ENCODE measurements at regions not wholly inside any gene's neighbourhood (a gene's known extent, or its start where the extent isn't known, plus 50 kb on each side); places are given as distances from the start of the nearest gene placed in this dataset.
"Not testable (repeated sequence)": the region's sequence is repeated elsewhere in the genome, so short reads cannot be mapped to it uniquely, and the experiment has no call there.

DNA sequence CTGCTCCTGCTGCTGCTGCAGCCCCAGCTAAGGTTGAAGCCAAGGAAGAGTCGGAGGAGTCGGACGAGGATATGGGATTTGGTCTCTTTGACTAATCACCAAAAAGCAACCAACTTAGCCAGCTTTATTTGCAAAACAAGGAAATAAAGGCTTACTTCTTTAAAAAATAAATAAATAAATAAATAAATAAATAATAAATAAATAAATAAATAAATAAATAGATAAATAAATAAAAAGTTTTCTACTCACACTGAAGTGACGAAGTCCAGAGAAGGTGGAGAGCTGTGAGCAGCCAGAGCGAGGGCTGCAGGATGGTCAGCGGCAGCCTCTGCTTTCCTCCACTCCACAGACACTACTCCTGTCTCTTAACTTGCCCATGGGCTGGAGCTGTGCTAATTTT lies 105.6 kb upstream of the ATL2 start:
- DNase-seq = not testable (repeated sequence)

- DNase-seq = no peak
These were observed 103.5 kb upstream of the ATL2 start for GRCh38 chr2:38480617-38481016.

DNA sequence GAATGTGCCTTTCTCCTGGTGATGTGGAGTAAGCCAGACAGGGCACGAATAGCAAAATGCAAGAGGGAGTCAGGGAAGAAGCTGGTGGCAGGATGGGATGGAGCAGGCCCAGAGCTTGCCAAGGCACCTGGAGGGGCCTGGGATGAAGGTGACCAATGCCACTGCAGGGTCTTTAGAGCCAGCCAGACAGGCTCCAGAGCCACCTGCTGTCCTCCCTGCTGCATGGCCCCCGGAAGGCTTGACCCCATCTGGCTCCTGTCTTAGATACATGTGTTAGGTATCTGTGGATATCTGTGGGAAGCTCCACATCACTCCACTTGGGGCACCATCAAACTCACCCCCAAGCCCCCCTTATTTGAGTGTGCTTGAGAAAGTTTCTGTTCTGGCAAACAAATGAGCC lies 99.9 kb upstream of the ATL2 start:
- DNase-seq = no peak

DNA sequence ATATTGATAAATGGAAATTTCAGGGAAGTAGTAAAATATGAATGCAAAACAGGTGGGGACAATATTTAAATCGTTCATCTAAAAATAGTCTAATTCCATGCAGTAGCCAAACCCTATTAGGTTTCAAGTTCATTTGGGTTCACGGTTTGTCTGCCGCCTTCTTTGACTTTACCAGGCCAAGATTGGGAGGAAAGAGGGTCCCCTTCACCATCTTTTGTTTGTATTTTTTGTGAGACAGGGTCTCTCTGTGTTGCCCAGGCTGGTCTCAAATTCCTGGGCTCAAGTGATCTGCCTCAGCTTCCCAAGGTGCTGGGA lies 98.5 kb upstream of the ATL2 start:
- DNase-seq = no peak

DNA sequence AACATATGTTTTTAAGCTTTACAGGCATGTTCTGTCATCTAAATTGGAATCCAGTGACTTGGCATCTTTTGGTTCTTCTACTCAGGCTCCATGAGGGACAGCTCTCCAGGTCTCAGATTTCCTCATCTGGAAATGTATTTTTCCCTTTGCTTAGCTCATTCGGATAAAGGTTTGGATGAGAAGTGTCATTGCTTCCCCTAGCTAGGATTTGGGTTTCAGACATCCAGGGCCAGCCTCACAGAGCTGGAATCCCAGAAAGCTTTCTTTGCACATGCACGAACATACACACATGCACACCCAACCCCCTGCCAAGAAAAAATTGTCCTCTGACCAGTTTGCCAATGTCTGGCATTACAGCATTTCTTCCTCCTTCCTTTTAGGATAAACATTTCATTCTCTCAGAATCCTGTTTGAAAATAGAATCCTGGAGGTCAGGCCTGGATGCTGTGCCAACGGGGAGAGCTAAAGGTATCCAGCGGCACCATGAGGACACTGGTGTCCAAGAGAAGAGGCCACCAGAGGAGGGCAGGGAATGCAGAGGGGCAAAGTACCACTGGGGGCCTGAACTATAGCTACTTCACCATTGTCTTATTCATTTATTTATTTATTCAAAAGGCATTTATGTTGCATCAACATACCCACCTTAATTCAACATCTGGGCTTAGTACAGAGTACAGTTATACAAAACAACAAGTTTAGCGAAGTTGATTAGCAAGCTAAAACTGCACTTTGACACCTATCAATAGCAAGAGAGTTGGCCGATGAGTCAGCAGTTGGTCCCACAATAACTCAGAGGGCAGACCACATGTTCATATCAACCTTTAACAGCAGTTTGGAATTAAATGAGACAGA lies 97.9 kb upstream of the ATL2 start:
- no peak for DNase-seq

DNA sequence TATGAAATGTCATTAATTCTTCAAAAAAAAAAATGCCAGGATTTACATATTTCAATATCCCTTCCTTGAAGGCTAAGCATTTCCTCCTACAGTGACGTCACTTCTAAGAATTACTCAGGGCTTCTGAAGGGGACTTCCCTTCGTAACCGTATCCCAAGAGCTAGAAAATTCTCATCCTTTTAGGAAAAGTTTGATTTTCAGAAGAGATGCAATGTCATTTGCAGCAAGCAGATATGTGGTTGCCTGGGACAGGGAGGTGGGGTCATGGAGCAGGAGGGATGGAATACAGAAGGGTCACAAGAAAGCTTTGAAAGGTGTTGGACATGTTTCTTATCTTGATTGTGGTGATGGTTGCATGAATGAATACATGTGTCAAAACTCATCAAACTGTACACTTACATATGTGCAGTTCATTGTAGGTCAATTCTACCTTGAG lies 97.0 kb upstream of the ATL2 start:
- DNase-seq = no peak

DNA sequence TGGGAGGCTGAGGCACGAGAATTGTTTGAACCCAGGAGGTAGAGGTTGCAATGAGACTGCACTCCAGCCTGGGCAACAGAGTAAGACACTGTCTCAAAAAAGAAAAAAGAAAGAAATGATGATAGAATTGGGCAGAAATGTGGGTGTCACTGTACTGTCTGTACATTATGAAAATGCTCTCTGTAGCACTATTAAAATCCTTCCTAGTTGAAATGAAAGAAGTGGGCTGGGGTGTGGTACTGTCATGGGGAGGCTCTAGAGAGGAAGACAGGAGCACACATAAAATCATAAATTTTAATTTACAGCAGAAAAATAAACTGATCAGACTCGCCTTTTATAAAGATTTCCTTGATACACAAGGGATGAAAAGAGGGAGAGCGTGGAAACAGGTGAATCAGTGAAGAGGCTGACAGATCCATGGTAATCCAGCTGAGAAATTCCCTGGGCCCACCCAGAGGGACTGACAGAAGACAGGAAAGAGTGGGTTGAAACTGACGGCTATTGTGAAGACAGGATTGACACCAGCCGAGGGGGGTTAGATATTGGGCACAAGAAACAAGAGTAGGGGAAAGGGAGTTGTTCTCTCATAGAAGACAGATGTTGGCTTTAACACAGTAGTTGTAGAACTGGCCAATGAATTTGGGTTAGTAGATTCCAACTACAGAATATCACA lies 96.4 kb upstream of the ATL2 start:
- no peak for DNase-seq

- DNase-seq = no peak
These were observed 93.0 kb upstream of the ATL2 start for GRCh38 chr2:38470115-38470514.

DNA sequence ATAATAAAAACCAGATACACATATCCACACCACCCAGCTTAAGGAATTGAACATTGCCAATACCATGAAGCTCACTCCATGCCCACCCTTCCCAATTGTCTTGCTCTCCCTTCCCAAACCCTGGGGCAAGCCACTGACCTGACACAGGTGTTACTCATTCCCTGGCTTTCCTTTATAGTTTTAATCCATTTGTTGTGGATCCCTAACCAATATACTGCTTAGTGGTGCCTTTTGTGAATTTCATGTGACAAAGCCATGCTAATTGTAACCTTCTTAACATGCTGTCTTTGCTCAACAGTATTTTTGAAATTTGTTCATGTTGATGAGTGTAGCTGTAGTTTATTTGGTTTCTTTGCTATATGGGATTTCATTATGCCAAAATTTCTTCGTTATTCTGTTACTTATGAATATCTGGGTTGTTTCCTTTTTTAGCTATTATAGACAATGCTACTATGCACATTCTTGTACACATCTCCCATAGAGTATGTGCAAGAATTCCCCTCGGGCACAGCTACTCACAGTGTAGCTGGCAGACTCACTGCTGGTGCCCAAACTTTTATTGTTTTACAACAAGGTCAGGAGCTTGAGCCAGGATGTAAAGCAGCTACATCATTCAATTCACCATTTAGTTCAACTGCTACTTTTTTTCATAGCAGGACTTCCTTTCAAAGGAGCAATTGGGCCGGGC lies 90.8 kb upstream of the ATL2 start:
- no peak for DNase-seq

DNA sequence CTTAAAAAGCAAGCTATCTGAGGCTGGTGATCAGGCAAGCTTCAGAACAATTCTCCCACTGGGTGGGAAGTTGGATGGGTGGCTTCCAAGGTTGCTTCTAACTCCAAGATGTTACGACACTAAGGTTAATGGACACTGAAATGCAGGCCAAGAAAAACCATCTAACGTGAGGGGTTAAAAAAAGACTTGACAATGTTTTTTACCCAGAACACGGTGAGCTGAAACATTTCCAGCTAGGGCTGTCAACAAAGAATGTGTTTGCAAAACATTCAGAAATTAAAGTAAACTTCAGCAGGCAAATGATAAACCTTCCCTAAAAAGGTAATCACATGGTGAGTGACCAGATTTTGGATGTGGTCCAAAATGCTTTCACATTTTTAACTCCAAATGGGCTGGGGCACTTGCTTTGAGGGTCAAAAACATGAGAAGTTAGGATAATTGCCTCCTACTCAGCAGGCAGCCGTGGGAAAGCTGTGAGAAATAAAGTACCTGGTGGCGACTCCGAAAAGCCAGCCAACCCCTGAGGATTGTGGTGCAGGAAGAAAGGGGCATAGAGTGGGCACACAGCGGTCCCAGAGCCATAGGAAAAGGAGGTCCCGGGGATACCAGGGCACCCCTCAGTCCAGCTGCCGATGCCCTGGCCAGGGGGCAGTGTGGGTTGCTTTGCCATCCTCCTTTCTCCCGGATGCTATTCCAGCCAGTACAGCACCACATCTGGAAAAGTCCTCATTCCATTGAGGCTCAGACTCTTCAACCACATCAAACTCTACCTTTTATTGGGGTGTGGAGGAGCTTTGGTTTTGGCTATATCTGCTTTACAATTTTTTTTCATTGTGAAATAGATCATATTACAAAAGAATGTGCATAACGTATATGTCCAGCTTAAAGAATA lies 90.0 kb upstream of the ATL2 start:
- no peak for DNase-seq

DNA sequence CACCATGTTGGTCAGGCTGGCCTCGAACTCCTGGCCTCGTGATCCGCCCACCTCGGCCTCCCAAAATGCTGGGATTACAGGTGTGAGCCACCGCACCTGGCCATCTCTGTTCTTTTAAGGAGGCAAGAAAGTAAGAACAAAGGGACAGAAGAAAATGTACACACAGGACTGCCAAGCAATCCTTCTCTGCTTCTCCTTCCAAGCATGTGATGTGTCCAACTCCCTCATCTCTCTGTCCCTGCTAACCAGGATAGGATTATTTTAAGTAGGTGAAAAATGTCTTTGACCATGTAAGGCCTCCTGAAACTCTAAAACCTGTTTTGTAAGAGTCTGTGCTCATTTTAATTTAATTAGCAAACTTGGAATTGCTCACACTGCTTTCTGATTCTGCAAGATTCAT lies 89.3 kb upstream of the ATL2 start:
- DNase-seq = no peak

GRCh38 chr2:38465789-38466127 lies 88.7 kb upstream of the ATL2 start:
- DNase-seq = no peak

GRCh38 chr2:38464971-38465788 lies 88.1 kb upstream of the ATL2 start:
- no peak for DNase-seq

DNA sequence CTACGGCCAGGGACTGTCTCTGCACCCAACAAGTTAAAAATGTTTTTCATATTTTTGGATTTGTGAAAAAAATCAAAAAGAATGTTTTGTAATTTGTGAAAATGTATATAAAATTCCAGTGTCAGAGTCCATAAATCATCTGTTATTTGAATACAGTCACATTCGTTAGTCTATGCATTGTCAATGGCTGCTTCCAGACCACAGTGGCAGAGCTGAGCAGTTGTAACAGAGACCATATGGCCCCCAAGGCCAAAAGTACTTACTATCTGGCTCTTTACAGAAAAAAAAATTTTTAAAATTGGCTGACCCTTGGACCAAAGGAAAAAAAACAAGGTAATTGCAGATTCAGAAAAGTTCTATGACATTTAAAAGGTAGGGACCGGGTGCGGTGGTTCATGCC lies 86.7 kb upstream of the ATL2 start:
- DNase-seq = no peak

- DNase-seq = peak; percentile 72
These were observed 85.1 kb upstream of the ATL2 start for GRCh38 chr2:38462121-38462661.

DNA sequence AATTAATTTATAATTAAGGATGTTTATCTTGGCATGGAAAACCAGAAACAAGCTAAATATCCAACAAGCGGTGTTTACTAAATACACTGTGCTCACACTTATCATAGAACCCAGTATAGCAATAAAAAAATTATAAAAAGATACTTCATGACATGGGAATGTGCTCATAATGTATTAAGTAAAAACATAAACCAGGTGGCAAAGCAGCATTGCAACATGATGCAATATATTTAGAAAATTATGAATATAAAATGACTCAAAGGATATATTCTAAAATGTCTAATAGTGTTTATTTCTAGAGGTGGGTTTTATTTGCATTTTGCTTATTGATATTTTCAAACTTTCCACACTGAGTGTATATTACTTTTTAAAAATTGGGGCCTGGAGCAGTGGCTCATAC lies 84.4 kb upstream of the ATL2 start:
- no peak for DNase-seq

GRCh38 chr2:38460313-38460712 lies 83.2 kb upstream of the ATL2 start:
- no peak for DNase-seq

- DNase-seq = no peak
These were observed 77.0 kb upstream of the ATL2 start for GRCh38 chr2:38454081-38454480.

GRCh38 chr2:38451778-38452177 lies 74.7 kb upstream of the ATL2 start:
- not testable (repeated sequence) for DNase-seq

DNA sequence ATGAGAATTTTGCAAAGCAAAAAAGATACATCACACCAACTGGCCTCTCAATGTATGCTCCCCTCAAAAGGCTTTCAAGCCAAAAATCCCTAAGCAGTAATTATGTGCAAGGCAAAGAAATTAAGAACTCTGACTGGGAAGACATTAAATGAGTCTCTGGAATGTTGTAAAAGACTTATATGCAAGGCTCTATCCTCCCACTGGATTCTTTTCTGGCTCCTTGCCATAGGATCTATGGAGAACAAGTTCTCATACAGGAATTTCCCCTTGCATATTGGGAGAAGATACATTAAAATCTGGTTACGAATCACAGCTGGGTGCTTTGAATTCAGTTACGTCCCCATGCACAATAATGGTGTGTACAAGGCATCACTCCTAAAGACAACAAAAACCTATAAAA lies 73.4 kb upstream of the ATL2 start:
- no peak for DNase-seq

DNA sequence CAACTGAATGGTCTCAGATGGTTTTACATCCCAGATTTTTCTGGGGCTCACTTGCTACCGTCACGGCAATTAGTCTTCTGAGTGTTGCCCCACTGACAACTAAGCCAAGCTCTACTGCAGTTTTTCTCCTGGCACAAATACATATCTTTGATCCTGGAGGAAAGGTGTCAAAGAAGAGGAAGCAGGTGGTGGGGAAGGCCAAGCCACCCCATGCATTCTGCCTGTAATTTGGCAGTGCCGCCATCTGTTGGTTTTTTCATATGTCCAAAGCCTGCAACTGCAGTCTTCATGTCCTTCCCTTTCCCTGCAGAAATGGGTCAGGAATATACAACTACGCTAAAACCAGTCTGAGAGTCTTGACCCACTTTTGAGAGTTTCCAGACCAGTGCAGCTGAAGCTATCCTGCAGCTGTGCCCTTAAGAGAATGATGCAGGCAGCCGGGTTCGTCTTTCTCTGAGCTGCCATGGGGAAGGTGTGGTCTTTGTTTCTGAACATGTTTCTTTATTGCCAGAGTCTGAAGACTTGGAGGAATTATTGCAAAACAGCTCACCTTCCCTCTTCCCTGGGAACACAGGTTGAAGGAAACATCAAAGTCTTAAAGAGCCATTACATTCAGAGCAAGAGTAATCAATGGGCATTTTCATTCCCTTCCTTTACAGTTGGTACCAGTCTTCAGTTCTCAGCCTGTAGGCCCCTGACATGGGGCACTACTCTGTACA lies 71.8 kb upstream of the ATL2 start:
- DNase-seq = no peak
